NCI-H2196 treated with DMSO at 0.1 percent for 48 hours (cell line): ENCODE measurements at regions not wholly inside any gene's neighbourhood (a gene's known extent, or its start where the extent isn't known, plus 50 kb on each side); places are given as distances from the start of the nearest gene placed in this dataset.

Experiments used
- DNase-seq: peaks from one replicate; lab custom pipeline; 2025; ENCODE audit not compliant: unreplicated experiment; lab: John Stamatoyannopoulos, UW

- DNase-seq: no peak
Observed at GRCh38 chr14:97283841-97284240, 486.7 kb downstream of the VRK1 start.

GRCh38 chr14:97287956-97288355 is 490.8 kb downstream of the VRK1 start:
- no peak for DNase-seq

DNA sequence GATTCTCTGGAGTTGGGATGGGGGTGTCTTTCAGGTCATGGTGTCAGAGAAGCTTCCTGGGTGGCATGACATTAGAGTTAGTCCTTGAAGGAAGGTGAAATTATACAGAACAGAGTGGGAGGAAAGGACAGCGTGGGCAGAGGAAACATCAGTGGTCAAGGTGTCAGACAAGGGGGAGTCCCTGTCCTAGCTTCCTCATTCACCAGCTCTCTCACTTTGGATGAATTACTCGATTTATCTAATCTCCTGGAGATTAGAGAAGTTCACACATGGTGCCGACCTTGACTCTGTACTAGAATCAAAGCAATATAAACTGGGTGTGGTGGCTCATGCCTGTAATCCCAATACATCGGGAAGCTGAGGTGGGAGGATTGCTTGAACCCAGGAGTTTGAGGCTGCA is 492.9 kb downstream of the VRK1 start:
- DNase-seq: no peak

GRCh38 chr14:97290977-97291376 is 493.8 kb downstream of the VRK1 start:
- DNase-seq: no peak

- no peak for DNase-seq
Observed at GRCh38 chr14:97293659-97294058, 496.5 kb downstream of the VRK1 start.

GRCh38 chr14:97295108-97295710 is 498.0 kb downstream of the VRK1 start:
- no peak for DNase-seq

GRCh38 chr14:97296176-97296575 is 499.0 kb downstream of the VRK1 start:
- DNase-seq: no peak

DNA sequence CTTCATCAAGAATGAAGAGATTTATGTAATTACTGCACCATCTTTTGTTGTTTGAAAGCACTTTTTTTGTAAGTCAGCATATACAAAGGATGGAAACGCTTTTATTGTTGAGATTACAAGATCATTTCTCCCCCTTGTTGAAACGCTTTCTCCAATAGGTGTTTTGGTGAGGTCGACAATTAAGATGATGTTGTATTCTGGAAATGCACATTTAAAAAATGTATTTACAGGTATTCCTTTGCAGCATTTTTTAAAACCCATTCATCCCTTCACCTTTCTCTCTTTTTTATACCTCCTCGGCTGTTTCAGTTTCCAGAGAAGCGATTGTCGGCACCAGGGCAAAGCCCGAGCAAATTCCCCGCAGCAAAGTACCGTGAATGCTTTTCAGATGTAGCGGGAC is 499.9 kb downstream of the VRK1 start:
- no peak for DNase-seq

DNA sequence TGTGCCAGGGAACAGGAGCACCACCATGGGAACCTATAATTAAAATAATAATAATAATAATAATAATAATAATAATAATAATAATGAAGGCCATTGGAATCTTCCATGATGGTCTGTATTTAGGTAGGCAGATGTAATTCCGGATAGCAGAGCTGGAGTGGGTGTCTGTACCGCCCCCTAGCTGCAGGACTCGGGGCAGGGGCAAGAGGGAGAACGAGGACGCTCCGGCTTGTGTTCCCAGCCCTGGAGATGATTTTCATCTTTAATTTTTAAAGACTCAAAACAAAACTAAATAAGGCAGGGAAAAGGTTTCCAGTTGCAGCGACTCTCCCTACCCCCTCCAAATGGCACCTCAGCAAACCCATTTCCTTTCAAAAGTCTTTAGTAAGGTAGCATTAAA is 501.1 kb downstream of the VRK1 start:
- DNase-seq: no peak

DNA sequence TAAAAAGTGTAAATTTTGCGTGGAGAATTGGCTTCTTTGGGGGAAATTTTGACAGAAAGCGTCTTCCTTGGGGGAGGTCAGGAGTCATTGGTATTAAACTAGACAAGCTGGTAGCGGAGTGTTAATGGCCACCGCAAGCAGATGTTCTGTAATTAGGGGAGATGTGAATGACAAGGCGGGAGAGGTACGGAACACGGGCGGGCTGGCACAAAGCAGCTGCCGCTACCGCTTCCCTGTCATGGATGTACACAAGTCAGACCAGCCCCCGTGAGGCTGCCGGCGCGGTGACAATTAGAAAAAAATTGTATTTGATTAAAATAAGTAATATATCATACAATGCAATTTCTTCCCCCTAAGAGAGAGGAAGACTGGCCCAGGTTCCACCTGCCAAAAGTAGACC is 501.6 kb downstream of the VRK1 start:
- no peak for DNase-seq

- no peak for DNase-seq
Observed at GRCh38 chr14:97299661-97300060, 502.5 kb downstream of the VRK1 start.

GRCh38 chr14:97301931-97302559 is 504.9 kb downstream of the VRK1 start:
- DNase-seq: no peak

- no peak for DNase-seq
Observed at GRCh38 chr14:97306133-97306759, 509.1 kb downstream of the VRK1 start.

DNA sequence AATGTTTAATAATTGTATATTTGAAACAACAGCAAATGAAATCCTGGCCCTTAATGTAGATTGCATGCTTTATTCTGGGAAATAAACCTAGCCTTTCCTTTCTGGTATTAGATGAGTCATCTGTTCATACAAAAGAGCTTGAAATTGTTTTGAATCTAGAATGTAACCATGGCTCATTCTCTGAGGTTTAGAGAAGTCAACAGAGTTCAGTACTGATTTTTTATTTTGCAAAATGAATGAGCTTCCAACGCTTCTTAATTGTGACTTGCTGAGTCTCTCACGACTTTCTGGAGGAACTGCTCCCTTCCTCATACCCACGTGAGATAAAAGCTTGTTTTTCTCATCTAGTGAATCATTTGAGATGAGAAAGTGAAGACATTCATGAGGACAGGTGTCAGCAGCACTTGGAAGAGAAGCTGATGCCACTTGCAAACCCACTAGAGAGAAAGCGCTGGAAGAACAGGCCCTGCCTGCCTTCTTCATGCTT is 509.6 kb downstream of the VRK1 start:
- no peak for DNase-seq

GRCh38 chr14:97311411-97311810 is 514.2 kb downstream of the VRK1 start:
- no peak for DNase-seq

GRCh38 chr14:97312910-97313309 is 515.7 kb downstream of the VRK1 start:
- no peak for DNase-seq

DNA sequence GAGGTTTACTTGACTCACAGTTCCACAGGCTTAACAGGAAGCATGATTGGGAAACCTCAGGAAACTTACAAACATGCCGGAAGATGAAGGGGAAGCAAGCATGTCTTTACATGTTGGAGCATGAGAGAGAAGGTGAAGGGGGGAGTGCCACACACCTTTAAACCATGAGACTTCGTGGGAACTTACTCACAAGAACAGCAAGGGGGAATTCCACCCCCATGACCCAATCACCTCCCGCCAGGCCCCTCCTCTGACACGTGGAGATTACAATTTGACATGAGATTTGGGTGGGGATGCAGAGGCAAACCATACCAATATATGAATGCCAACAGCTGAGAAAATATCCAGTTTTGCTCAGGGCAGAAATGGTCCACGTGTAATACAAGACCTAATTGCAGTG is 518.6 kb downstream of the VRK1 start:
- no peak for DNase-seq

DNA sequence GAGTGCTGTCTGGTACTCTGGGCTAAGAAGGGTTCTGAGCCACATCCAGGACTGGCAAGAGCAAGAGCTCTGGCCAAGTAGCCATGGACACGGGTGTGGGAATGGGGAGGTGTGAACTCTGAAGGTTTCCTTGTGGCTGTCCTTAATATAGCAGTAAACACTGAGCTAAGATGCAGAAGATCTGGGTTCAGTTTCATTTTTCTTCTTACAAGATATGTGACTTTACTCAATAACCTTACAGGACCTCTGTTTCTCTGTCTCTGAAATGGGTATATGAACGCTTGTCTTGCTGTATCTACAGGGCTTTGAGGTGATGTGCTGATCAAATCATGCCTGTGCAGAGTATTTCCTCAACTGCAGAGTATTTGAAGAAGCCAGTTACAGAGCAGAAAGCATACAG is 521.2 kb downstream of the VRK1 start:
- no peak for DNase-seq

DNA sequence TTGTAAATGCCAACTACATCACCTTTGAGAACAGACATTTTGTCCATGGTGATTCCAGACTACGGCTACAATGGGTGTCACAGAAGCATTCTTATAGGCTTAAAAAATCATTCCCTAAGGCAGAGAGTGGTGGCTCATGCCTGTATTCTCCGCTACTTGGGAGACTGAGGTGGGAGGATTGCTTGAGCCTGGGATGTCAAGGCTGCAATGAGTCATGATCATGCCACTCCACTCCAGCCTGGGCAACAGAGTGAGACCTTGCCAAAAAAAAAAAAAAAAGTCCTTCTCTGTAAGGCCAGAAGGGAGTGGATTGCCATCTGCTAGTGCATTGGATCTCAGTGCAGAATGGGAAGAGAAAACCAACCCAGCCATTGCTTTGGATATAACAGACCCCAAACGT is 522.5 kb downstream of the VRK1 start:
- DNase-seq: no peak

GRCh38 chr14:97328743-97329142 is 531.6 kb downstream of the VRK1 start:
- no peak for DNase-seq

- no peak for DNase-seq
Observed at GRCh38 chr14:97329701-97330100, 532.5 kb downstream of the VRK1 start.

DNA sequence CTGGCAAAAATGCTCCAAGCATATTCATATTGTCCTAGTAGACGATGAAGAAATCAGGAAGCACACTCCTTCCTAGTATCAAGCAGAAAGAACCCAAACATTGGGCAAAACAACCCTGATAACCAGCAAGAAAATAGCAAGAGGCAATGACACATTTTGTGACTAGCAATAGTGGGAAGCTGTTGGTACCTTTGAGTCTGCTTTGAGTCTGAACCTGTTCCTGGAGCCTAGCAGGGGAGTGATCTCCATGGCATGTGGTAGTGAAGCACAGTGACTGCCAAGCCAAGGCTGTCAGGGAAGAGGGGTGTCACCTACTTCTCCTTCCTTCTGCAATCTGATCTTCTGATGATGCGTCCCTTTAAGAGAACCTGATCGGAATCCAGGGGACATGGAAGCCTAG is 533.9 kb downstream of the VRK1 start:
- no peak for DNase-seq

- DNase-seq: no peak
Observed at GRCh38 chr14:97331526-97331925, 534.3 kb downstream of the VRK1 start.
